CD4-positive, alpha-beta memory T cell (primary cell): ENCODE measurements at regions not wholly inside any gene's neighbourhood (a gene's known extent, or its start where the extent isn't known, plus 50 kb on each side); places are given as distances from the start of the nearest gene placed in this dataset.

Experiments used
- CTCF ChIA-PET: fragments of 350-600 bp; sonication (Branson Sonifier 250); formaldehyde crosslinking; loops from one replicate; lab custom pipeline; 2021; ENCODE audit warnings: inconsistent platforms; ENCODE audit not compliant: partially characterized antibody; lab: Charles Lee
- POLR2A ChIA-PET: fragments of 350-600 bp; sonication (Branson Sonifier 250); formaldehyde crosslinking; loops from one replicate; lab custom pipeline; 2021; ENCODE audit not compliant: partially characterized antibody; lab: Charles Lee
- DNase-seq, 5 donors: peaks; one replicate each; pipeline versions ENCODE4 v3.0.0 to v3.0.0-alpha.2; 2020 to 2022; ENCODE audit warnings: mixed read lengths in 1 of 5
- H3K27ac ChIP-seq: one replicate; pipeline ENCODE4 v1.7.0; 2013; ENCODE audit warnings: low read depth, low read length
- H3K27me3 ChIP-seq: 2 replicates; pipeline ENCODE4 v1.7.0; 2013; ENCODE audit warnings: mild to moderate bottlenecking, low read length, moderate library complexity; ENCODE audit not compliant: insufficient read depth
- H3K36me3 ChIP-seq: 2 replicates; pipeline ENCODE4 v1.7.0; 2013; ENCODE audit warnings: mild to moderate bottlenecking, low read length, moderate library complexity; ENCODE audit not compliant: insufficient read depth
- H3K4me1 ChIP-seq: 2 replicates; pipeline ENCODE4 v1.7.0; 2013; ENCODE audit warnings: mild to moderate bottlenecking, low read length, moderate library complexity; ENCODE audit not compliant: insufficient read depth
- H3K4me3 ChIP-seq, 2 donors: one replicate each; pipeline ENCODE4 v1.7.0; 2013; ENCODE audit warnings: low read length in 2 of 2, mild to moderate bottlenecking in 1 of 2
- H3K9me3 ChIP-seq, 2 donors: one replicate each; pipeline ENCODE4 v1.7.0; 2013; ENCODE audit warnings: low read length in 2 of 2, control low read depth in 1 of 2; ENCODE audit not compliant: control insufficient read depth in 1 of 2
- H3K27ac Mint-ChIP-seq, 7 donors: one replicate each; pipeline ENCODE4 v1.8.0; 2020 to 2021; ENCODE audit warnings: mixed read lengths in 7 of 7, mild to moderate bottlenecking in 6 of 7, inconsistent platforms in 3 of 7, moderate library complexity in 3 of 7
- H3K27me3 Mint-ChIP-seq, 2 donors: one replicate each; pipeline ENCODE4 v1.8.0; 2020 to 2021; ENCODE audit warnings: mixed read lengths in 2 of 2
- H3K36me3 Mint-ChIP-seq, 2 donors: one replicate each; pipeline ENCODE4 v1.8.0; 2020 to 2021; ENCODE audit warnings: mixed read lengths in 2 of 2, inconsistent platforms in 1 of 2, mild to moderate bottlenecking in 1 of 2
- H3K4me1 Mint-ChIP-seq, 4 donors: one replicate each; pipeline ENCODE4 v1.8.0; 2020 to 2021; ENCODE audit warnings: mixed read lengths in 4 of 4, mild to moderate bottlenecking in 1 of 4
- H3K4me3 Mint-ChIP-seq, 8 donors: one replicate each; pipeline ENCODE4 v1.8.0; 2020 to 2021; ENCODE audit warnings: mixed read lengths in 8 of 8, mild to moderate bottlenecking in 7 of 8, moderate library complexity in 6 of 8, inconsistent platforms in 3 of 8
- H3K9me3 Mint-ChIP-seq, 8 donors: one replicate each; pipeline ENCODE4 v1.8.0; 2020 to 2021; ENCODE audit warnings: mixed read lengths in 8 of 8, mild to moderate bottlenecking in 5 of 8, inconsistent platforms in 3 of 8, moderate library complexity in 1 of 8
- intact Hi-C: fragments of 100-400 bp; cut with micrococcal nuclease; formaldehyde crosslinking; loops from one replicate; pipeline ENCODE4 v1.15.1; 2023

DNA sequence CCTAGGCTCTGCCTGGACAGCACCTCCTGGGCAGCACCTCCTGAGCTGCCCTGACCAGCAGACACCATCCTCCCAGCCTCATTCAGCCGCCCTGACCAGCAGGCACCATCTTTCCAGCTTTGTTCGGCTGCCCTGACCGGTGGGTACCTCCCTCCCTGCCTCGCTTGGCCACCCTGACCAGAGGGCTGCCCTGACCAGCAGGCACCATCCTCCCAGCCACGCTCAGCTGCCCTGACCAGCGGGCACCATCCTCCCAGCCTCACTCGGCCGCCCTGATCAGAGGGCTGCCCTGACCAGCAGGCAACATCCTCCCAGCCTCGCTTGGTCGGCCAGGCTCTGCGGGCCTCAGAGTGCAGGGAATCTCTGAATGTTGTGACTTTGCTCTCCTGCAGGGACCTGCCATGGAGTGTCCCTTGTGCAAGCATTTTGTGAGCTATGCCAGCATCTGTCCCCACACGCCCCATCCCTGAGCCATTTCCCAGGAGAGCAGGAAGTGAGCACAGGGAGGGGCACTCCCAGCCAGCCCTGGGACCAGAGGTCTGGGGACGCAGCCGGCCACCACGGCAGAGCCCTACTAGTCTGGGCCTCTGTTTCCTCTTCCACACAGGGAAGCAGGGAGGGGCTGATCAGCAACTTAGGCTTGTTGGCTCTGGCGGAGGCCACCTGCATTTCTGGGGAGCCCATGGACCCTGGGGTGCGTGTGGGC lies 265.5 kb downstream of the SEC23A start:
- Mint-ChIP-seq H3K36me3 (no peaks in the 10 kb centered on the region), H3K9me3 (no peaks in the 10 kb centered on the region), H3K27ac (no peak overlapping the region), H3K27me3 (peaks cover 6% of the 10 kb centered on the region in 2 donors), H3K4me3 (no peak overlapping the region), H3K4me1 (no peaks in the 10 kb centered on the region)
- Histone ChIP-seq H3K27me3 (no peaks in the 10 kb centered on the region), H3K9me3 (no peaks in the 10 kb centered on the region), H3K4me1 (no peaks in the 10 kb centered on the region), H3K36me3 (no peaks in the 10 kb centered on the region), H3K27ac (no peak overlapping the region), H3K4me3 (no peak overlapping the region)
- DNase-seq, result no peak
- CTCF ChIA-PET, result no interaction called here
- intact Hi-C loops, result no loop called here
- POLR2A ChIA-PET, result no interaction called here

DNA sequence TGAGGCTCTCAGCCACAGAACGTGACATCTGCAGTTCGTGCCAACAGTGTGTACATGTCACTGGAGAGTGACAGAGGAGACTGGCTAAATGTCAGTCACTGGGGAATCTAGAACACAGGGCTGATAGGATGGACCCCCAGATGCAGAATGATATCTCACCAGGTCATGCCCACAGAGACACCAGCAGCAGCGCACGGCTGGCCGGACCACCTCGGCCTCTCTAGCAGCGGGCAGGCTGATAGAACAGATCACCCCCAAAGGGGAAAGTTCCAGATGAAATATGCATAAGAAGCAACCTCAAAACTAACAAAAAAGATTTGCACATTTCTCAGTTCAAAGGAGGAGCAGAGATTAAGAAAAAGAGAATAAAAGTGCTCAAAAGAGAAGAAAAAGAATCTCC lies 266.5 kb downstream of the SEC23A start:
- H3K36me3 Mint-ChIP-seq, result no peaks in the 10 kb centered on the region
- no peak overlapping the region for H3K4me3 Mint-ChIP-seq
- H3K27me3 ChIP-seq, result no peaks in the 10 kb centered on the region
- H3K27ac ChIP-seq, result no peak overlapping the region
- peaks cover 3 to 6% of the 10 kb centered on the region in 2 donors for H3K27me3 Mint-ChIP-seq
- H3K4me1 ChIP-seq, result no peaks in the 10 kb centered on the region
- intact Hi-C loops, result no loop called here
- no peaks in the 10 kb centered on the region for H3K9me3 ChIP-seq
- CTCF ChIA-PET, result no interaction called here
- H3K27ac Mint-ChIP-seq, result no peak overlapping the region
- H3K9me3 Mint-ChIP-seq, result no peaks in the 10 kb centered on the region
- POLR2A ChIA-PET, result no interaction called here
- no peak for DNase-seq
- H3K4me3 ChIP-seq, result no peak overlapping the region
- H3K4me1 Mint-ChIP-seq, result no peaks in the 10 kb centered on the region
- no peaks in the 10 kb centered on the region for H3K36me3 ChIP-seq

DNA sequence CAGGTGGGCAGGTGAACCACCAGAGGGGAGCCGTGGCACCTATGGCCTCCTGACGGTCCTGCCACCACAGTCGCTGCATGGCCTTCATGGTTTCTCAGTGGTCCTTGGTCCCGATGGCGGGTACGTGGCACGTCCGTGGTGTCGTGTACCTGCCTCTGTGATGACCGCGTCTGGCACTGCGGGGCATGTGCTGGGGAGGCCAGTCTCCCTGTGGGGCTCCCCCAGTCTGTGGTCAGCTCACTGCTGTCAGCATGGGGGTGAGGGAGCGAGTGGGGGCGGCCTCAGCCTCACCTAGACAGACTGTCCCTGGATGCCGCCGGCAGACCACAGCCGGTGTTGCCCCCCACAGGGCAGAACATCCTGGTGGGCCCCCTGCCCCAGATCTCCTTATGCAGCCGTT lies 267.2 kb downstream of the SEC23A start:
- Histone ChIP-seq H3K36me3 (no peaks in the 10 kb centered on the region), H3K9me3 (no peaks in the 10 kb centered on the region), H3K27ac (no peak overlapping the region), H3K4me3 (no peak overlapping the region), H3K27me3 (no peaks in the 10 kb centered on the region), H3K4me1 (no peaks in the 10 kb centered on the region)
- ChIA-PET CTCF (no interaction called here), POLR2A (no interaction called here)
- Mint-ChIP-seq H3K4me3 (no peak overlapping the region), H3K27me3 (peaks cover 3 to 6% of the 10 kb centered on the region in 2 donors), H3K9me3 (no peaks in the 10 kb centered on the region), H3K4me1 (no peaks in the 10 kb centered on the region), H3K27ac (no peak overlapping the region), H3K36me3 (no peaks in the 10 kb centered on the region)
- DNase-seq, result no peak
- intact Hi-C loops, result no loop called here

GRCh38 chr14:38828183-38828827 lies 274.7 kb downstream of the SEC23A start:
- Histone ChIP-seq H3K36me3 (no peaks in the 10 kb centered on the region), H3K27ac (no peak overlapping the region), H3K9me3 (no peaks in the 10 kb centered on the region), H3K27me3 (no peaks in the 10 kb centered on the region), H3K4me3 (no peak overlapping the region), H3K4me1 (no peaks in the 10 kb centered on the region)
- ChIA-PET POLR2A (no interaction called here), CTCF (no interaction called here)
- no peaks in the 10 kb centered on the region for H3K4me1 Mint-ChIP-seq
- intact Hi-C loops, result no loop called here
- no peak for DNase-seq
- no peaks in the 10 kb centered on the region for H3K36me3 Mint-ChIP-seq
- peaks cover 0 to 3% (median 0%) of the 10 kb centered on the region in 8 donors for H3K9me3 Mint-ChIP-seq
- H3K4me3 Mint-ChIP-seq, result no peak overlapping the region
- H3K27me3 Mint-ChIP-seq, result peaks cover 2 to 7% of the 10 kb centered on the region in 2 donors
- H3K27ac Mint-ChIP-seq, result no peak overlapping the region

DNA sequence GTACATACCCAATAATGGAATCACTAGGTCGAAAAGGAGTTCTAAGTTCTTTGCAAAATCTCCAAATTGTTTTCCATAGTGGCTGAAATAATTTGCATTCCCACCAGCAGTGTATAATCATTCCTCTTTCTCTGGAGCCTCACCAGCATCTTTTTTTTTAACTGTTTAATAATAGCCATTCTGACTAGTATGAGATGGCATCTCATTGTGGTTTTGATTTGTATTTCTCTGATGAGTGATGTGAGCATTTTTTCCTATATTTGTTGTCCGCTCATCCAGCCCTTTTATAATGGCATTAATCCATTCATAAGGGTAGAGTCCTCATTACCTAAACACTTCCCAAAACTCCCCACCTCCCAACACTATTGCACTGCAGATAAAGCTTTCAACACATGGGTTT lies 278.3 kb downstream of the SEC23A start:
- Histone ChIP-seq H3K27me3 (no peaks in the 10 kb centered on the region), H3K36me3 (no peaks in the 10 kb centered on the region), H3K4me1 (no peaks in the 10 kb centered on the region), H3K9me3 (no peaks in the 10 kb centered on the region), H3K4me3 (no peak overlapping the region), H3K27ac (no peak overlapping the region)
- no peak for DNase-seq
- H3K27me3 Mint-ChIP-seq, result peaks cover 2 to 7% of the 10 kb centered on the region in 2 donors
- intact Hi-C loops, result no loop called here
- H3K9me3 Mint-ChIP-seq, result peaks cover 0 to 3% (median 1%) of the 10 kb centered on the region in 8 donors
- no peaks in the 10 kb centered on the region for H3K4me1 Mint-ChIP-seq
- H3K4me3 Mint-ChIP-seq, result no peak overlapping the region
- H3K27ac Mint-ChIP-seq, result no peak overlapping the region
- ChIA-PET CTCF (no interaction called here), POLR2A (no interaction called here)
- no peaks in the 10 kb centered on the region for H3K36me3 Mint-ChIP-seq

DNA sequence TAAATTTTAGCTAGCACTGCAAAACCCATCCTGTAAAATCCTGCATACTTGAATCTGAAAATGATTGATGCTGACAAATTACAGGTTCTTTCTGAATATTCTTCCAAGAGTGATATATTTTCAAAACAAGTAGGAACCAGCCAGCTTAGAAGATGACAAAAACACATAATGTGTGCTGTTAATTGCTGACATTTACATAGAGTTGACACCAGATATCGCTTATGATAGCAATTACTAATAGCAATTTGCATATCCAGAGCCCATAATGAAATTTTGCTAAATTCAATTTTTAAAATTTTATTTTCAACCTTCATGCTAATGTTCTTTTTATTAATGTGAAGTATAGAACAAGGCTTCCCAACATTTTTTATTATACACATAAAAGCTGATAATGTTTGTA lies 284.5 kb downstream of the SEC23A start:
- ChIA-PET POLR2A (no interaction called here), CTCF (no interaction called here)
- Mint-ChIP-seq H3K27ac (no peak overlapping the region), H3K36me3 (no peaks in the 10 kb centered on the region), H3K9me3 (peaks cover 0 to 9% (median 0%) of the 10 kb centered on the region in 8 donors), H3K27me3 (peaks cover 0 to 4% of the 10 kb centered on the region in 2 donors), H3K4me1 (no peaks in the 10 kb centered on the region), H3K4me3 (no peak overlapping the region)
- H3K27ac ChIP-seq, result no peak overlapping the region
- intact Hi-C loops, result no loop called here
- no peak overlapping the region for H3K4me3 ChIP-seq
- H3K36me3 ChIP-seq, result no peaks in the 10 kb centered on the region
- peaks cover 3% of the 10 kb centered on the region for H3K27me3 ChIP-seq
- H3K4me1 ChIP-seq, result no peaks in the 10 kb centered on the region
- H3K9me3 ChIP-seq, result no peaks in the 10 kb centered on the region
- no peak for DNase-seq

- intact Hi-C loops, result no loop called here
- peaks cover 0 to 2% of the 10 kb centered on the region in 2 donors for H3K27me3 Mint-ChIP-seq
- H3K4me1 Mint-ChIP-seq, result no peaks in the 10 kb centered on the region
- peaks cover 0 to 28% (median 9%) of the 10 kb centered on the region in 8 donors for H3K9me3 Mint-ChIP-seq
- no peak for DNase-seq
- H3K4me3 Mint-ChIP-seq, result no peak overlapping the region
- Histone ChIP-seq H3K4me3 (no peak overlapping the region), H3K4me1 (no peaks in the 10 kb centered on the region), H3K27ac (no peak overlapping the region), H3K9me3 (no peaks in the 10 kb centered on the region), H3K36me3 (no peaks in the 10 kb centered on the region), H3K27me3 (no peaks in the 10 kb centered on the region)
- CTCF ChIA-PET, result no interaction called here
- H3K36me3 Mint-ChIP-seq, result no peaks in the 10 kb centered on the region
- POLR2A ChIA-PET, result no interaction called here
- no peak overlapping the region for H3K27ac Mint-ChIP-seq
Observed at GRCh38 chr14:38808734-38809455, 294.1 kb downstream of the SEC23A start.
